VCaP (cell line): ENCODE measurements at regions not wholly inside any gene's neighbourhood (a gene's known extent, or its start where the extent isn't known, plus 50 kb on each side); places are given as distances from the start of the nearest gene placed in this dataset.

Experiments used
- H3K27ac ChIP-seq: fragments of 450-650 bp; 2 replicates; pipeline ENCODE4 v1.5.1; 2017
- TF ChIP-seq, protein P1 (sequence below): fragments of 450-650 bp; conservative IDR thresholded peaks from 2 replicates; pipeline ENCODE4 v1.5.1; 2017; ENCODE audit warnings: mild to moderate bottlenecking, moderate library complexity

DNA sequence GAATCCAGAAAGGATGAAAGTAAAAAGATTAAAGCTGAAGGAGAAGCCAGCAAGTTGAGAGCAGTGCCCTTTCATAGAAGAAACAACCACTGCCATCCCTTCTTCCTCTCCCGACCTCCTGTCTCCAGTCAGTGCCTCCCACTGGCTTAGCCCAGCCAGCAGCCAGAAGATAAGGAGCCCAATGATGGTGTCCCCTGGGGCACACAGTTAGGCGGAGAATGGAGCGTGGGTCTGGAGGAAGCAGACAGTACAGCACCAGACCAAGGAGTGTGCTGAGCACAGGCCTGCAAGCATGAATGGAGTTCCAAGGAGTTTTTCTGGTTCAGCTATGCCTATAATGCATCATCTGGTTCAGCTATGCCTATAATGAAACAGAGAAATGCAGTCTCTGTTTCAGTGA, 54.3 kb upstream of the TNRC6B start:
- no peak overlapping the region for H3K27ac ChIP-seq
- TF ChIP-seq, protein P1, sequence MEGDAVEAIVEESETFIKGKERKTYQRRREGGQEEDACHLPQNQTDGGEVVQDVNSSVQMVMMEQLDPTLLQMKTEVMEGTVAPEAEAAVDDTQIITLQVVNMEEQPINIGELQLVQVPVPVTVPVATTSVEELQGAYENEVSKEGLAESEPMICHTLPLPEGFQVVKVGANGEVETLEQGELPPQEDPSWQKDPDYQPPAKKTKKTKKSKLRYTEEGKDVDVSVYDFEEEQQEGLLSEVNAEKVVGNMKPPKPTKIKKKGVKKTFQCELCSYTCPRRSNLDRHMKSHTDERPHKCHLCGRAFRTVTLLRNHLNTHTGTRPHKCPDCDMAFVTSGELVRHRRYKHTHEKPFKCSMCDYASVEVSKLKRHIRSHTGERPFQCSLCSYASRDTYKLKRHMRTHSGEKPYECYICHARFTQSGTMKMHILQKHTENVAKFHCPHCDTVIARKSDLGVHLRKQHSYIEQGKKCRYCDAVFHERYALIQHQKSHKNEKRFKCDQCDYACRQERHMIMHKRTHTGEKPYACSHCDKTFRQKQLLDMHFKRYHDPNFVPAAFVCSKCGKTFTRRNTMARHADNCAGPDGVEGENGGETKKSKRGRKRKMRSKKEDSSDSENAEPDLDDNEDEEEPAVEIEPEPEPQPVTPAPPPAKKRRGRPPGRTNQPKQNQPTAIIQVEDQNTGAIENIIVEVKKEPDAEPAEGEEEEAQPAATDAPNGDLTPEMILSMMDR = no peak
